Choroid plexus epithelial cell (primary cell): ENCODE measurements at regions not wholly inside any gene's neighbourhood (a gene's known extent, or its start where the extent isn't known, plus 50 kb on each side); places are given as distances from the start of the nearest gene placed in this dataset.

Experiments
- DNase-seq: peaks from one replicate; pipeline ENCODE4 v3.0.0-alpha.2; 2010; ENCODE audit warnings: low read depth
- H3K4me3 ChIP-seq: 2 replicates; pipeline ENCODE4 v1.5.1; 2011; ENCODE audit warnings: low read depth, mild to moderate bottlenecking, control low read depth, low read length, moderate library complexity
- CTCF ChIP-seq: conservative IDR thresholded peaks from 2 replicates; pipeline ENCODE4 v1.5.1; 2011; ENCODE audit warnings: low read depth, mild to moderate bottlenecking, control low read depth, inconsistent platforms, low read length, moderate library complexity

- H3K4me3 ChIP-seq: no peak overlapping the region
- no peak for TF ChIP-seq CTCF
- no peak for DNase-seq
Observed at GRCh38 chr12:79534029-79534867, 156.5 kb downstream of the PAWR start.

- no peak overlapping the region for H3K4me3 ChIP-seq
- no peak for TF ChIP-seq CTCF
- peak; percentile 93 for DNase-seq
Observed at GRCh38 chr12:79532907-79533288, 157.9 kb downstream of the PAWR start.

- DNase-seq: peak; percentile 66
- H3K4me3 ChIP-seq: no peak overlapping the region
- no peak for TF ChIP-seq CTCF
Observed at GRCh38 chr12:79531518-79531917, 159.2 kb downstream of the PAWR start.

DNA sequence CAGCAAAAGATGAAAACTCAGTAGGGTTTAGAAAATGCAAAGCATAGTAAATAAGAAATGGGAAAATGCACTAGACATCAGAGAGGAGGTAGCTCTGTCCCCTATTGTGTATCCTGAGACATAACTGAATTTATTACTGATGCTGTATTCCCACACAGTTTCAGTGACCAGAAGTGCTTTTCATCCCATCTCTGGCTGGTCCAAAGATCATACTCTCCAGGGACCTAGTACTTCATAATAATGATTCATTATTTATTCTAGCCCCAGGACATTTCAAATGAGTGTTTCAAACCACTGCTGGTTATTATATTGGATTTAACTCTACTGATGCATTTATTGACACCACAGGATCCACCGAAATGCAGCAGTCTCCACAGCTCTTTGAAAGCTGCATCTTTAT, 163.3 kb downstream of the PAWR start:
- TF ChIP-seq CTCF: no peak
- H3K4me3 ChIP-seq: no peak overlapping the region
- DNase-seq: peak; percentile 47

DNA sequence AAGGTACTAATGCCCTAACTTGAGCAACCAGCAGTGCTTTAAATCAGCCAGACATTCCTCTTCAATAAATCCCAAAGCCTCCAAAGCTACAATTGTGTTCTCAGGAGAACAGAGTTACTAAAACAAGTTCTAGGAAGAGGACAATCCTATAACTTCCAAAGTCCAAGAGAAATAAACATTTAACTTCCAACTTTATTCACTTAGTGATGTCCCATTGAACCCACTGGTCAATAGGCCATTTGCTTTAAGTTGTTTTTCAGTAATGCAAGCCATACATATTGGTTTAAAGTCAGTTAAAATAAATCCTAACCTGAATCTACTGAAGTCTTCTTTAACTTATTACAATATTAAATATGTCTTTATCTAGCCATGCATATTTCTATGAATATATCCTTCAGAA, 165.4 kb downstream of the PAWR start:
- H3K4me3 ChIP-seq: no peak overlapping the region
- TF ChIP-seq CTCF: no peak
- DNase-seq: no peak

DNA sequence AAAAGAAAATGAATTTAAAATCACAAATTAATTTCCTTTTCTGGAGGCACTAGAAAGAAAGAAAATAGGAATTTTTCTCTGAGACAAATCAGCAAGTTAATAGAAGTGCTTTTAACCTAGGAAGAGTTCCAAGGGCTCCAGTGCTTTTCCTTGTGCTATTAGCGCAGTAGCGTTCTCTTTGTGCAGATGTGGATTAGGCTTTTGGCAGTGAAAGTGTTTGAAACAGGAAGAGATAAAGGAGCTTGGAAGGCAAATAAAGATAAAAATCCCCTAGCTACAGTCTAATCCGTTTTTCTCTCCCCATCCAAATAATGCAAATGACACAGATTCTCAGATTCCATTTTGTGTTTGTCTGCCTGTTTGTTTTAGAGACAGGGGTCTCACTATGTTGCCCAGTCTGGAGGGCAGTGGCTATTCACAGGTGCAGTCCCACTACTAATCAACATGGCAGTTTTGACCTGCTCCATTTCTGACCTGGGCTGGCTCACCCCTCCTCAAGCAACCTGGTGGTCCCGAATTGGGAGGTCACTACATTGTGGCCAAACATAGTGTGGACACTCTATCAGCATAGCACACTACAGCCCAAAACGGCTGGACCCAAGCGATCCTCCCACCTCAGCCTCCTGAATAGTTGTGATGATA, 166.1 kb downstream of the PAWR start:
- H3K4me3 ChIP-seq: no peak overlapping the region
- no peak for TF ChIP-seq CTCF
- peak; percentile 23 for DNase-seq

- DNase-seq: no peak
- H3K4me3 ChIP-seq: no peak overlapping the region
- TF ChIP-seq CTCF: no peak
Observed at GRCh38 chr12:79522989-79523386, 167.8 kb downstream of the PAWR start.
